ENCODE measurements at regions not wholly inside any gene's neighbourhood (a gene's known extent, or its start where the extent isn't known, plus 50 kb on each side); places are given as distances from the start of the nearest gene placed in this dataset.
"Not testable (repeated sequence)": the region's sequence is repeated elsewhere in the genome, so short reads cannot be mapped to it uniquely, and the experiment has no call there.

DNA sequence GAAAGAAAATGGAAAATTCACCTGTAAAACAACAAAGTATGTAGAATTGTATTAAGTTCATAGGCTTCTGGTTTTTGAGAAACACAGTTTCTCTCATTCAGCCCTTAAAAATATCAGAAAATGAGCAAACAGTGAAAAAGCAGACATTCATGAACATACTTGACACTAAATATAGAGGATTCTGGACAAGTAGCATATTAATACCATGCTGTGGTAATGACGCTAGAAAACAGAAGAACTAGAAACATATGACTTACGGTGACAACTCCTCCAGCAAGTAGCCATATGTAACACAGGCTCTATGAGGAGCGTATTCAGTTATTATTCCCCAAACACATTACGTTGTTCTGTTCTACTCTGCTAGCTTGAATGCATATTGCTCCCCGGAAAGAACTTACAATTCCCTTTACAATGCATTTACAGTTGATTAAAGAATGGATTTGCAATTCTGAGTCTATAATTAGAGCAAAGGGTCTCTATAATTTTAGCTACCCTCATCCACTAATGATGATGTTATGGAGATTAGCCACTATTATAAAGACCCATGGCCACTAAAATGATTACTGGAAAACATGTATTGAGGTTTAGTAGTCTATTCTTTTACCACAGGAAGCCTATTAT lies 672.1 kb downstream of the EFNB2 start:
- Mint-ChIP-seq H3K9me3 (peaks cover 0 to 4% (median 0%) of the 10 kb centered on the region in 7 donors), H3K4me3 (no peak overlapping the region), H3K27ac (no peak overlapping the region), H3K4me1 (no peaks in the 10 kb centered on the region), H3K36me3 (no peaks in the 10 kb centered on the region), H3K27me3 (no peaks in the 10 kb centered on the region)
- DNase-seq: no peak
- ATAC-seq (ENCODE audit: low read depth in 2 of 2): no peak

DNA sequence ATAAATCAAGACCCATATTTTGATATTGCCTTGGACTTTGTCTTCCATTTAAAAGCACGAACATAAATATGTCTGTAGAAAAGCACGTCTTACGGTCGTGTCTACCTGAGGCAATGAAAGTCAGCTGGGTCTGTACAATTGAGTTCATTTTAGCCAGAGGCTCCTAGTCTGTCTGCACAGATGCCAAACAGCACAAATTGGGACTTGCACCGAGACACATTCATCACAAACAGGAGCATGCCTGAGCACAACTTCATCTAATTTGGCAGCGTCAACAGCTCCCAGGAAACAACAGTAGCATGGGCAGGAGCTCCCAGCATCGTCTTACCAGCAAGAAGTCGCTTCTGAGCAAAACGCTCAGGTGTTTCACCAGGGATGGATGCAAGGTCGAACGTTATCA lies 687.0 kb downstream of the EFNB2 start:
- peaks cover 0 to 4% (median 2%) of the 10 kb centered on the region in 7 donors for H3K9me3 Mint-ChIP-seq
- DNase-seq (no peak), ATAC-seq (ENCODE audit: low read depth in 2 of 2) (no peak)
- H3K4me3 Mint-ChIP-seq: no peak overlapping the region
- no peaks in the 10 kb centered on the region for H3K36me3 Mint-ChIP-seq
- no peaks in the 10 kb centered on the region for H3K27me3 Mint-ChIP-seq
- no peak overlapping the region for H3K27ac Mint-ChIP-seq
- H3K4me1 Mint-ChIP-seq: no peaks in the 10 kb centered on the region

DNA sequence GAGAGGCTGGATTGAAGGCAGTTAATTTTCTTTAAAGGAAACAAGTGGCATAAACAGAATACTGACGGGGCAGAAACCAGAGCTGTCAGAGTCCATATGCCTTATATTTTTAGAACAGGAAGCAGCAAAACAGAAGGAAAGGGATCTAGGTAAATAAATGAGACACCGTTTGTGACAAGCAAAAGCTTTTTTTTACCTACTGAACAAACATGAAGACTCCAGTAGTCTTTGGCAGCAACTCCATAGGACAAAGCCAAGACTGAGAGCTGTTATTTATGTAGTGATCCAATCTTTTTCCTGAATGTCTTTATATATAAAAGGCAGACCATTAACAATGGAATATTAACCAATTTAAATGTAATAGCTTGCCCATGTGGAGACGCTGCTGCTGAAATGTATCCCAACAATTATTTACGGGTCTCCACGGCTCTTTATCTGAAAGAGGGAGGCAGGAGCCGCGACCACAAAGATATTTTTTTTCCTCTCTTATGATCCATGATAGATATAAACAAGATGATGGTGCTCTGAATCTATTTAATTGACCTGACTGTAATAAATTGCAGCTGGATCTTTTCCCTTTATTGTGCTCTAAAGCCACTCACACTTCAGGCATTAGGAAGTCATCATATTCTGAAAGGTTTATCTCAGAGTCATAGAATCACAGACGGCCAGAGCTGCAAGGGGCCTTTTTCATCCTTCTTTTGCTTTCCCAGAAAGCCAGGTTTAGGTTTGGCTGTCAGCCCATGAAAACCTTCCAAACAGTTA lies 687.8 kb downstream of the EFNB2 start:
- DNase-seq: no peak
- H3K27me3 Mint-ChIP-seq: no peaks in the 10 kb centered on the region
- ATAC-seq (ENCODE audit: low read depth in 2 of 2): no peak
- no peaks in the 10 kb centered on the region for H3K36me3 Mint-ChIP-seq
- H3K4me3 Mint-ChIP-seq: no peak overlapping the region
- no peak overlapping the region for H3K27ac Mint-ChIP-seq
- H3K9me3 Mint-ChIP-seq: peaks cover 0 to 4% (median 2%) of the 10 kb centered on the region in 7 donors
- H3K4me1 Mint-ChIP-seq: no peaks in the 10 kb centered on the region

DNA sequence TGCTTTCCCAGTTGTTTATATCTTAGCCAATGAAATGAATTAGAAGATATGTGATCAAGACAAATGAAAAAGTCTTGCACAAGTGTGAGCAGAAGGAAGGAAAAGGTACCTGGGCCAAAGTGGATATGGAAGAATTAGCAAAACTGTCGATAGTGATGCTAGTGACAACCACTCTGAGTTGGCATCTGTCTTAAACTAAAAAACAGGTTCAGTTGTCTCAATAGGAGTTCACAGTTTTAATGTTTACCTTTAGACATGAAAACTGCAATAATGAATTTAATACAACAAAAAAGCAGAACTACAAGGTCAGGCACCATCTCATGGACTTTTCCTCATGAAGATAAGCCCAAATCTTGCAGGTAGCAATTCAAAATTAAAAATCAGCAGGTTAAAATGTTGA lies 688.5 kb downstream of the EFNB2 start:
- Mint-ChIP-seq H3K36me3 (no peaks in the 10 kb centered on the region), H3K4me1 (no peaks in the 10 kb centered on the region), H3K27me3 (no peaks in the 10 kb centered on the region), H3K4me3 (no peak overlapping the region), H3K27ac (no peak overlapping the region), H3K9me3 (peaks cover 0 to 4% (median 2%) of the 10 kb centered on the region in 7 donors)
- ATAC-seq (ENCODE audit: low read depth in 2 of 2) (no peak), DNase-seq (no peak)

DNA sequence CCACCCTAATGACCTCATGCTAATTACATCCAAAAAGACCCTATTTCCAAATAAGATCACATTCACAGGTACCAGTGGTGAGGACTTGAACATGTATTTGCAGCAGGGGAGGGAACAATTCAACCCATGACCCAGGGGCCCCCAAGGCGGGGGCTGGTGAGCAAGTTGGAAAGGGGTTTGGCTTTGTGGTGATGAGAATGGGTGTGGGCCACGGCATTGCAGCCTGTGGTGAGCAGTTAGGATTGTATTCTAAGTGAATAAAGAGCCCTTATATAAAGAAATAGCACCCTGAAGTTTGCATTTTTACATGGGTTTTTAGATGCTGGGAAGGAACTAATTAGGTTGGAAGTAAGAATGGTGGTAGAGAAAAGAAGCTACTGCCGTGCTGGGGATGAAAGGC lies 694.2 kb downstream of the EFNB2 start:
- DNase-seq (no peak), ATAC-seq (ENCODE audit: low read depth in 2 of 2) (no peak)
- Mint-ChIP-seq H3K36me3 (no peaks in the 10 kb centered on the region), H3K27ac (peak overlapping the region in 1 of 6 donors; percentile 63), H3K4me3 (no peak overlapping the region), H3K27me3 (no peaks in the 10 kb centered on the region), H3K4me1 (no peaks in the 10 kb centered on the region), H3K9me3 (peaks cover 0 to 6% (median 4%) of the 10 kb centered on the region in 7 donors)

DNA sequence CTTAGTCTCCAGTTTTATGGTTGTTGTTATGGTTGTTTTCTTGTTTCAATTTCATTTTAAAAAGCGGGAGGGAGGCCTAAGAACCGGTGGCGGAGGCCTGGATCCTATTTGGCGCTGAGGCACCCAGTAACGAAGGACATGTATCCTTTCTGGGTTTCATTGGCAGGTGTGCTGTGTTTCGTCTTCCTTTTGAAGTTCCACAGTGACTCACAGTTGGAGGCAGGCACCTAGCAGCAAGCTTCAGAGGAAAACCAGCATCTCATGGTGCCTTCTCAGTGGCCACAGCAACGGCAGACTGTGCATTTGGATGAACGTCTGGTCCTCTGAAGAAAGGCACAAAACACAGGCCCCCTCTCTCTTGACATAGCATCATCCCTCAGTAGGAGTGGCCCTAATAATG lies 697.2 kb downstream of the EFNB2 start:
- H3K4me3 Mint-ChIP-seq: no peak overlapping the region
- DNase-seq: no peak
- no peaks in the 10 kb centered on the region for H3K36me3 Mint-ChIP-seq
- no peaks in the 10 kb centered on the region for H3K4me1 Mint-ChIP-seq
- peaks cover 0 to 6% (median 5%) of the 10 kb centered on the region in 7 donors for H3K9me3 Mint-ChIP-seq
- no peaks in the 10 kb centered on the region for H3K27me3 Mint-ChIP-seq
- no peak for ATAC-seq (ENCODE audit: low read depth in 2 of 2)
- no peak overlapping the region for H3K27ac Mint-ChIP-seq

DNA sequence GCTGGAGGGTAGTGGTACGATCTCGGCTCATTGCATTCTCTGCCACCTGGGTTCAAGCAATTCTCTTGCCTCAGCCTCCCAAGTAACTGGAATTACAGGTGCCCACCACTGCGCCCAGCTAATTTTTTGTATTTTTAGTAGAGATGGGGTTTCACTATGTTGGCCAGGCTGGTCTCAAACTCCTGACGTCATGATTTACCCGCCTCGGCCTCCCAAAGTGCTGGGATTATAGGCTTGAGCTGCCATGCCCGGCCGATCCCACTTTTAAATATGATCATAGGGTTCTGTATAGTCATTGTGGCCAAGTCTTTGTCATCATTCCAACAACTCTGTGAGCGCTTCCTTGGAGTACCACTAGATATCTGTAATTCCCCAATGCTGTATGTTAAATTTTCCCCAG lies 698.2 kb downstream of the EFNB2 start:
- not testable (repeated sequence) for H3K4me1 Mint-ChIP-seq; H3K27me3 Mint-ChIP-seq; DNase-seq; H3K27ac Mint-ChIP-seq; H3K4me3 Mint-ChIP-seq; ATAC-seq (ENCODE audit: low read depth in 2 of 2); H3K9me3 Mint-ChIP-seq; H3K36me3 Mint-ChIP-seq

DNA sequence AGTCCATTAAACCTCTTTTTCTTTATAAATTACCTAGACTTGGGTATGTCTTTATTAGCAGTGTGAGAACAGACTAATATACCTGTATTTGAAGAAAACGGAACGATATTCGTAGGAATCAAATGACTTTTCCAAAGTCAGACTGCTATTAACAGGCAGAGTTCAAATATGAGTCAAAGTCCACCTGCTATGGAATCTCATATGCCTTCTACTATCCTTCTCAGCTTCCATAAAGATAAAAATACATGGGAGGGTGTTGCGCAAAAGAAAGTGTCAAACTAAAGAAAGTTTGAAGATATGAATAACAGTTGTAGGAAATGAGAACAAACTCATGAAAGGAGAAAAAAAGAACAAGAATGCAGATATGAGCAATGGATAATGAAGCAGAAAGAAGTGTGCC lies 704.6 kb downstream of the EFNB2 start:
- no peak for ATAC-seq (ENCODE audit: low read depth in 2 of 2)
- H3K4me1 Mint-ChIP-seq: no peaks in the 10 kb centered on the region
- no peak overlapping the region for H3K27ac Mint-ChIP-seq
- H3K36me3 Mint-ChIP-seq: no peaks in the 10 kb centered on the region
- H3K27me3 Mint-ChIP-seq: no peaks in the 10 kb centered on the region
- peaks cover 4 to 11% (median 7%) of the 10 kb centered on the region in 7 donors for H3K9me3 Mint-ChIP-seq
- no peak overlapping the region for H3K4me3 Mint-ChIP-seq
- no peak for DNase-seq

DNA sequence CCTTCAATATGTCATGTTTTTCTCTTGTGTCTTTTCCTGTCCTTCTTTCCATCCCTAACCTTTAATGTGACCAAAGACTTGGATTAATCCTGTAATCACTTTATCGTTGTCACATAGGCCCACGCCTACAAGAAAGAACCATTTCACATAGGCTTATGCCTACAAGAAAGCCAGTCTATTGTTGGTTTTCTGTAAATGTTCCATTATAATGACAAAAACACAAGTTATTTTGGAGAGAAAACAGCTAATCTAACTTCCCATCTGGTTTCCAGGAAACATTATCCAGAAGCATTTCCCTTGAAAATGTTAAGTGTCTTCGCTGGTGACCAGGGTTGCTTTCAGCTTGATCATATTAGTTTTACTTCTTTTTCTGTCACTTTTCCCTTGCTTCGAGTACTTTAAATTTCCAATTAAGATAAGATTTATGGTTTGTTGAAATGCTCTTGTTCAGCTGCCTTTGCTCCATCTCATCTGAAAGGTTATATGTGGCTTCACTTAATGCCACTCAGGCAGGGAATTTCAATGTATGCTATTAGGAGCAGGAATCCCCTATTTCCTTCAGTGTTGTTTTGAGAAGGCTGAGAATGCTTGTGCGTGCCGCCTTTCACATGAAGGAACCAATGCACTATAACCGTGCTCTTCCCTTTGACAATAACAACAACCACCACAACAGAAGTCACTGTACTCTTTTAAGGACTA lies 708.2 kb downstream of the EFNB2 start:
- Mint-ChIP-seq H3K4me3 (no peak overlapping the region), H3K27ac (peak overlapping the region in 1 of 6 donors; percentile 62), H3K27me3 (no peaks in the 10 kb centered on the region), H3K9me3 (peaks cover 4 to 10% (median 8%) of the 10 kb centered on the region in 7 donors), H3K36me3 (no peaks in the 10 kb centered on the region), H3K4me1 (no peaks in the 10 kb centered on the region)
- DNase-seq (no peak), ATAC-seq (ENCODE audit: low read depth in 2 of 2) (no peak)

DNA sequence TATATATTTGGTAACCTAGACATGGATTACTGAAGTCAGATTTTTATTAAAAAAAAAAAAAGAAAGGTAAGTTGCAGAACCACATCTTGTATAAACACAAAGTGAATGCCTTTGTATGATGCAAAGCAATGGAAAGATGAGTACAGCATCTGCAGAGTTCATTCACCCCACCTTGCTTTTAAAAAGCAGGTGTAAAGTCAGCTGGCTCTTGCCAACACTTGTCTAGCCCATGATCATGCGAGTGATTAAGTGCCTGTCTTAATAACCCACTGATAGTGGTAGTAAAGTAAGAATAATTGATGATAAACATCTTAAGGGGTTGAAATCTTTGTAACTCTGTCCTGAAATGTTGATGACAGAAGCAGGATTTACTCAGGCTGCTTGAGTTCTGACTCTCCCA lies 710.4 kb downstream of the EFNB2 start:
- no peak for DNase-seq
- no peak for ATAC-seq (ENCODE audit: low read depth in 2 of 2)
- Mint-ChIP-seq H3K4me3 (no peak overlapping the region), H3K4me1 (no peaks in the 10 kb centered on the region), H3K27me3 (no peaks in the 10 kb centered on the region), H3K36me3 (no peaks in the 10 kb centered on the region), H3K27ac (no peak overlapping the region), H3K9me3 (peaks cover 0 to 10% (median 6%) of the 10 kb centered on the region in 7 donors)

DNA sequence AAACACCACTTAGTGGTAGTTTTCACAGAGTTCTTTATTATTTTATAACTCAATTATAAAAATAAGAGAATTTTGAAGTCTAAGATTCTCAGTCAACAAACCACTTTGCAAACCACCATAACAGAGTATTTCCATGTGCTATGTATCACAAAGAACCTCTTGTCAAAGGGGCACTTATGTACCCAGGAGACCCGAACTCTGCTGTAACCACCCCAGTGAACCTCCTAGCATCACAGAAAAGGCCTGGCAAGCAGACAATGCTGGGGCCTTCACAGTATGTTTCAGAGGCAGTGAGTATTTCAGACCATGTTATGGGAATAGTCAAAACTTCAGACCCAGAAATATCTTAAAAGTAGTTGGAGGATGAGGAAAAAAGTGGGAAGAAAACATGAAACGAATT lies 714.1 kb downstream of the EFNB2 start:
- Mint-ChIP-seq H3K27me3 (no peaks in the 10 kb centered on the region), H3K36me3 (no peaks in the 10 kb centered on the region), H3K4me1 (no peaks in the 10 kb centered on the region), H3K4me3 (no peak overlapping the region), H3K27ac (no peak overlapping the region), H3K9me3 (peaks cover 0 to 5% (median 0%) of the 10 kb centered on the region in 7 donors)
- no peak for DNase-seq
- no peak for ATAC-seq (ENCODE audit: low read depth in 2 of 2)

DNA sequence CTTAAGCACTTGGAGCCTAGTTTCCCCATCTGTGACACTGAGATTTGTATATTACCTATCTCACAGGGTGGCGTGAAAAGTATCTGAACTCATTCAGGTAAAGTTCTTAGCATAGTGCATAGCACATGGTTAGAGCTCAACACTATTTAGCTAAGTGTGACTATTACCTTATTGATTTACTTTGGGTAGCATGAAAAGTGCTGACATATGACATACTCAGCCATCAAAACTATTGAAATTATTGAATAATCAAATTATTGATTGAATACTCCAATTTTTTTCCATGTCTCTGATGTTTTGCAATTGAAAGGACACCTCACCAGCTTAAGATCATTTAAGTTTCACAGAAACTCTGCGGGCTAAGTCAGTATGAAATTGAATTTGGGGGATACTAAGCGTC lies 715.0 kb downstream of the EFNB2 start:
- ATAC-seq (ENCODE audit: low read depth in 2 of 2) (no peak), DNase-seq (no peak)
- peaks cover 0 to 5% (median 0%) of the 10 kb centered on the region in 7 donors for H3K9me3 Mint-ChIP-seq
- H3K36me3 Mint-ChIP-seq: no peaks in the 10 kb centered on the region
- H3K4me1 Mint-ChIP-seq: no peaks in the 10 kb centered on the region
- H3K27me3 Mint-ChIP-seq: no peaks in the 10 kb centered on the region
- H3K27ac Mint-ChIP-seq: no peak overlapping the region
- no peak overlapping the region for H3K4me3 Mint-ChIP-seq

DNA sequence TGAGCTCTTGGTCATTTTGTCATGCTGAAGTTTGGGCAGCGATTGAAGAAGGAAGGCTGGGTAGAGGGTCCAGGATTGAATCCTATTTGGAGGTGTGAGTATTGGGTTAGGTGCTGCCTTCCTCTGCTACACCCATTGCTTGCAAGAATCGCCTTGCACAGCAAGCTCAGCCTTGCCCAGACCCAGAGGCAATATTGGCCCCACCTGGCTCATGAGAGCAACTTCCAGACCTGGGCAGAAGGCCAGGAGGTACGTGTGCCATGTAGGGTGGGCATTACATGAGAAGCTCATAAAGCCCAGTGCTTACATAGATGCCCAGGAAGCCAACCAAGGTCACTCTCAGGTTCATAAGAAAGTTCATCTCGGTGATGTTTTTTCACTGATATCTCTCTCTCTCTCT lies 718.0 kb downstream of the EFNB2 start:
- no peak for ATAC-seq (ENCODE audit: low read depth in 2 of 2)
- no peaks in the 10 kb centered on the region for H3K36me3 Mint-ChIP-seq
- no peak overlapping the region for H3K27ac Mint-ChIP-seq
- no peaks in the 10 kb centered on the region for H3K9me3 Mint-ChIP-seq
- H3K27me3 Mint-ChIP-seq: no peaks in the 10 kb centered on the region
- H3K4me3 Mint-ChIP-seq: no peak overlapping the region
- DNase-seq: no peak
- H3K4me1 Mint-ChIP-seq: no peaks in the 10 kb centered on the region

DNA sequence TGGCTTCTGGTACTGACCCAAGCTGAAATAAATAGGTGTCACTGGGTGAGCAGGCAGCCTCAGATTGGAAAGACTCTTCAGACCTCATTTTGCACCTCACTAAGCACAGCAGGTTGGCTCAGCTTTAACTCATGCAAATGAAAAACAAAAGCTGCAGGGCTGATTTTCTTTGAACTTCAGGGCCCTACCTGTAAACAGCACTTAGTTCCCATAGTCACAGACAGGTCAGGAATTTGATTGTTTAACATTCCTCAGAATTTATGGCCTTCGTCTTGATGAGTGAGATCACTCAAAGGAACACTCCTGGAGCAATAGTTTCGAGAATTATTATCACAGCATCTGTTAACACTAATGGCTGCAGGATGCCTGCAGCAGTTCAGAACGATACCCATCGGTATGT lies 718.5 kb downstream of the EFNB2 start:
- no peaks in the 10 kb centered on the region for H3K9me3 Mint-ChIP-seq
- H3K4me1 Mint-ChIP-seq: no peaks in the 10 kb centered on the region
- no peak for DNase-seq
- H3K4me3 Mint-ChIP-seq: no peak overlapping the region
- H3K27me3 Mint-ChIP-seq: no peaks in the 10 kb centered on the region
- ATAC-seq (ENCODE audit: low read depth in 2 of 2): no peak
- H3K27ac Mint-ChIP-seq: no peak overlapping the region
- H3K36me3 Mint-ChIP-seq: no peaks in the 10 kb centered on the region

Measured in naive B cell (primary cell).